GM21447 (cell line): ENCODE measurements at regions not wholly inside any gene's neighbourhood (a gene's known extent, or its start where the extent isn't known, plus 50 kb on each side); places are given as distances from the start of the nearest gene placed in this dataset.

Source experiments
- ATAC-seq: cut with Tn5 transposase; IDR thresholded peaks from one replicate; pipeline ENCODE4 v1.9.1; 2021; ENCODE audit not compliant: unreplicated experiment

- ATAC-seq, result no peak
These were observed 86.5 kb upstream of the TNR start for GRCh38 chr1:175829845-175830244.

GRCh38 chr1:175826705-175827104 is 83.3 kb upstream of the TNR start:
- ATAC-seq, result no peak

- no peak for ATAC-seq
These were observed 80.7 kb upstream of the TNR start for GRCh38 chr1:175824079-175824478.

GRCh38 chr1:175823406-175823805 is 80.0 kb upstream of the TNR start:
- no peak for ATAC-seq

- no peak for ATAC-seq
These were observed 79.2 kb upstream of the TNR start for GRCh38 chr1:175822580-175822979.

GRCh38 chr1:175820456-175821025 is 77.1 kb upstream of the TNR start:
- ATAC-seq, result no peak

GRCh38 chr1:175818929-175819328 is 75.5 kb upstream of the TNR start:
- ATAC-seq, result no peak

GRCh38 chr1:175817445-175817844 is 74.0 kb upstream of the TNR start:
- no peak for ATAC-seq

GRCh38 chr1:175814885-175815284 is 71.5 kb upstream of the TNR start:
- ATAC-seq, result no peak

GRCh38 chr1:175812936-175813335 is 69.5 kb upstream of the TNR start:
- no peak for ATAC-seq

- ATAC-seq, result no peak
These were observed 66.9 kb upstream of the TNR start for GRCh38 chr1:175810305-175810704.

GRCh38 chr1:175808999-175809398 is 65.6 kb upstream of the TNR start:
- ATAC-seq, result no peak

GRCh38 chr1:175808573-175808972 is 65.2 kb upstream of the TNR start:
- no peak for ATAC-seq

GRCh38 chr1:175804561-175804960 is 61.2 kb upstream of the TNR start:
- ATAC-seq, result no peak

GRCh38 chr1:175803413-175803812 is 60.0 kb upstream of the TNR start:
- ATAC-seq, result no peak

- ATAC-seq, result no peak
These were observed 59.2 kb upstream of the TNR start for GRCh38 chr1:175802407-175803123.

- ATAC-seq, result no peak
These were observed 58.6 kb upstream of the TNR start for GRCh38 chr1:175801979-175802378.

- no peak for ATAC-seq
These were observed 54.2 kb upstream of the TNR start for GRCh38 chr1:175797576-175797975.

- no peak for ATAC-seq
These were observed 51.2 kb upstream of the TNR start for GRCh38 chr1:175794586-175794985.

GRCh38 chr1:175793617-175794016 is 50.2 kb upstream of the TNR start:
- ATAC-seq, result no peak
